Ovary (tissue), 3 donors: ENCODE measurements at regions not wholly inside any gene's neighbourhood (a gene's known extent, or its start where the extent isn't known, plus 50 kb on each side); places are given as distances from the start of the nearest gene placed in this dataset.

Experiments used
- EP300 ChIP-seq: sonication (generic); formaldehyde crosslinking; IDR thresholded peaks from one replicate; pipeline ENCODE4 v1.6.1; 2017; ENCODE audit warnings: antibody characterized with exemption
- POLR2A ChIP-seq: fragments of 450-650 bp; IDR thresholded peaks from one replicate; pipeline ENCODE4 v1.6.1; 2017; ENCODE audit warnings: antibody characterized with exemption, mild to moderate bottlenecking, moderate library complexity
- TF ChIP-seq, protein P1 (sequence below), 3 donors: fragments of 450-650 bp in 2 of 3; fragments of 200-600 bp in 1 of 3; IDR thresholded peaks; one replicate each; pipeline versions ENCODE4 v1.5.1 to v1.8.0; 2016 to 2022; ENCODE audit warnings: antibody characterized with exemption in 3 of 3, mild to moderate bottlenecking in 1 of 3
- donor health status: DM: no; HTN: no; CAD: no.

DNA sequence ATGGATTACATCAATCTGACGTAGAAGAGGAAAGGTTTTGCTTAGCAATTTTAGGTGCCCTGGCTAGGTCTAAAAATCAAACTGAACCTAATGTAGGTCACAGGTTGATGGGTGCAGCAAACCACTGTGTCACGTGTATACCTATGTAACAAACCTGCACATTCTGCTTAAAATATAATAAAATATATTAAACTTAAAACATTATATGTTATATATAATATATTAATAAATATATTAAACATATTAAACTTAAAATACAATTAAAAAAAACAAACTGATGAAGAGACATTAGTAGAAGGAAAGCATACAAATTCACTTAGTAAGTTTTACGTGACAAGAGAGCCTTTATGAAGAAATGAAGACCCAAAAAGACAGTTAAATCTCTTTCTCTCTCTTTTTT lies 51.7 kb upstream of the FBXL17 start:
- TF ChIP-seq POLR2A (no peak), EP300 (no peak)
- TF ChIP-seq, protein P1, sequence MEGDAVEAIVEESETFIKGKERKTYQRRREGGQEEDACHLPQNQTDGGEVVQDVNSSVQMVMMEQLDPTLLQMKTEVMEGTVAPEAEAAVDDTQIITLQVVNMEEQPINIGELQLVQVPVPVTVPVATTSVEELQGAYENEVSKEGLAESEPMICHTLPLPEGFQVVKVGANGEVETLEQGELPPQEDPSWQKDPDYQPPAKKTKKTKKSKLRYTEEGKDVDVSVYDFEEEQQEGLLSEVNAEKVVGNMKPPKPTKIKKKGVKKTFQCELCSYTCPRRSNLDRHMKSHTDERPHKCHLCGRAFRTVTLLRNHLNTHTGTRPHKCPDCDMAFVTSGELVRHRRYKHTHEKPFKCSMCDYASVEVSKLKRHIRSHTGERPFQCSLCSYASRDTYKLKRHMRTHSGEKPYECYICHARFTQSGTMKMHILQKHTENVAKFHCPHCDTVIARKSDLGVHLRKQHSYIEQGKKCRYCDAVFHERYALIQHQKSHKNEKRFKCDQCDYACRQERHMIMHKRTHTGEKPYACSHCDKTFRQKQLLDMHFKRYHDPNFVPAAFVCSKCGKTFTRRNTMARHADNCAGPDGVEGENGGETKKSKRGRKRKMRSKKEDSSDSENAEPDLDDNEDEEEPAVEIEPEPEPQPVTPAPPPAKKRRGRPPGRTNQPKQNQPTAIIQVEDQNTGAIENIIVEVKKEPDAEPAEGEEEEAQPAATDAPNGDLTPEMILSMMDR (IDR thresholded peaks at IDR 0.05), result no peak
